GM21526 (cell line): ENCODE measurements at regions not wholly inside any gene's neighbourhood (a gene's known extent, or its start where the extent isn't known, plus 50 kb on each side); places are given as distances from the start of the nearest gene placed in this dataset.
"Not testable (repeated sequence)": the region's sequence is repeated elsewhere in the genome, so short reads cannot be mapped to it uniquely, and the experiment has no call there.

Source experiments
- ATAC-seq: cut with Tn5 transposase; IDR thresholded peaks from one replicate; pipeline ENCODE4 v1.9.1; 2021; ENCODE audit warnings: moderate library complexity; ENCODE audit not compliant: unreplicated experiment, low FRiP score

- ATAC-seq, result no peak
Observed at GRCh38 chr3:81375921-81376320, 385.5 kb downstream of the GBE1 start.

DNA sequence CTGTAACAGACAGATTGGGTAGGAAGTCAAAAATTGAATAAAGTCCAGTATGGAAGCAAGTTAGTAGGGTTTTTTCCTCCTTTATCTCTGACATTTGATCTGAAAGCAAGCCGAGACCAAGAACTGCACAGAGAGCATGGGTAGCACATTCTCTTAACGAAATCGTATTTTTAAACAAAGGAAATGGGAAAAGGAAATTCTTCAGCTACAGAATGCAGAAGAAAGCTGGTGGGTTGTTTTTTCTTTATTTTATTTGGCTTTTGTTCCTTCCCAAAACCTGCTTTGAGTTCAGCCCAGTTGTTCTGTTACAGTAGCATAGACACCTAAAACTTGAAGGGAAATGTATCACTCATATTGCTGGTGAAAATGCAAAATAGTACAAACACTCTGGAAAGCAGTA lies 397.0 kb downstream of the GBE1 start:
- no peak for ATAC-seq

DNA sequence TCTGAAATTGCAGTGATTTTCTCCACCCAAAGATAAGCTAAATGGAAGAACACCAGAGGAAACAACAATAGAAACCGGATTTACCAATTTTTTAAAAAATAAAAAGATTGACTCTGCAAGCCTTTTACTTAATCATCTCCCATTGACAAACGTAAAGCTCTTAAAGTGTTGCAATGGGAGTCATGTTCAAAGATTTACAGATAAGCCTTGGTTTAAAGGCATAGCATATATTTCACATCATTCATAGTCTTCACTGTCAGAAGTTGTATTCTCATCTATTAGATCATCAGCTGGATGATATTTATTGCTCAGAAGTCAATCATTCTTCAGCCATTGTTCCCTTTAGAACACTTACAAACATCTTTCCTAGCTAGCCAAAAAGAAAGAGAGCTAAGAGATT lies 397.6 kb downstream of the GBE1 start:
- no peak for ATAC-seq

GRCh38 chr3:81354119-81354518 lies 407.3 kb downstream of the GBE1 start:
- ATAC-seq, result no peak

GRCh38 chr3:81352867-81353266 lies 408.6 kb downstream of the GBE1 start:
- no peak for ATAC-seq

GRCh38 chr3:81349816-81350340 lies 411.6 kb downstream of the GBE1 start:
- no peak for ATAC-seq

- ATAC-seq, result peak; percentile 92
Observed at GRCh38 chr3:81339040-81339845, 422.2 kb downstream of the GBE1 start.

DNA sequence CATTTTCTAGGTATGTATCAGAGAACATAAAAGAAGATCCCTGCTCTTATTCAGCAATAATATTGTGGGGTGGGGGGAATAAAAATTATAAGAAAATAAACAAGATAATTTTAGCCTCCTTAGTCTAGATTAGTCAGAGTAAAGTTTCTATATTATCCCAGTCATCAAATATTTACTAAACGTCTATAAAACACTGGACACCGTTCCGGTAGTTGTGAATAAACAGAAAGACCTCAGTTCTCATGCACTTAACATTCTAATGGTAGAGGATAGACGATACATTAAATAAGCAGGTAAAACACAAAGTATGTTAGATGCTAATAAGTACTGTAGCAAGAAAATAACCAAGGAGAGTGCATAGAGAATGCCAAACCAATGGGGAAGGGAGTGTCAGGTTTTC lies 425.0 kb downstream of the GBE1 start:
- no peak for ATAC-seq

- not testable (repeated sequence) for ATAC-seq
Observed at GRCh38 chr3:81329835-81330234, 431.6 kb downstream of the GBE1 start.

DNA sequence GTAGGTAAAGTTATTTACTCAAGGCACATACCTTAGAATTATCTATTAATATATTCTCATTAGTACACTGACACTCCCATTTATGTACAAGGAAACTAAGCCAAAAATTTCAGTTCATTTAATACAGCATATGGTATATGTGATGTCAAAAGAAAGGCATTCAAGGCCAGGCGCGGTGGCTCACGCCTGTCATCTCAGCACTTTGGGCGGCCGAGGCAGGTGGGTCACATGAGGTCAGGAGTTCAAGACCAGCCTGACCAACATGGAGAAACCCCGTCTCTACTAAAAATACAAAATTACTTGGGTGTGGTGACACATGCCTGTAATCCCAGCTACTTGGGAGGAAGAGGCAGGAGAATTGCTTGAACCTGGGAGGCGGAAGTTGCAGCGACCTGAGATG lies 435.2 kb downstream of the GBE1 start:
- ATAC-seq, result no peak

- ATAC-seq, result no peak
Observed at GRCh38 chr3:81320862-81321261, 440.6 kb downstream of the GBE1 start.

DNA sequence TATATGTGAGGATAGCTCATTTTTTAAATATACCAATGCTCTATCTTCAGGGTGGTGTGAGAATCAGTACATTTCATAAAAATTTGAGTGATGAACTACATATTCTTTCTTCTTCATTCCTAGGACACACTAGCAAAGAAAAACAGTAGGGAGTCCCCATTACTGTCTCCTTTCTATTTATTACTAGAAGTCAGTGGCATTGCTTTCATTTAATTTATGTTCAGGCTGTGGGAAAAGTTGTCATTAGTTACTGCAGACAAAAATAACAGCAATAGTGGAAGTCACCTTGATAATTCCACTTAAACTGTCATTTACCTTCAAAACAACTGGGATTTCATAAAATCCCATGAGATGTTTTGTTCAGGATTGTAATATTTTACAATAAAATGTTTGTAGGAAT lies 446.4 kb downstream of the GBE1 start:
- no peak for ATAC-seq

GRCh38 chr3:81311321-81311720 lies 450.1 kb downstream of the GBE1 start:
- no peak for ATAC-seq

- ATAC-seq, result no peak
Observed at GRCh38 chr3:81308306-81308705, 453.1 kb downstream of the GBE1 start.

DNA sequence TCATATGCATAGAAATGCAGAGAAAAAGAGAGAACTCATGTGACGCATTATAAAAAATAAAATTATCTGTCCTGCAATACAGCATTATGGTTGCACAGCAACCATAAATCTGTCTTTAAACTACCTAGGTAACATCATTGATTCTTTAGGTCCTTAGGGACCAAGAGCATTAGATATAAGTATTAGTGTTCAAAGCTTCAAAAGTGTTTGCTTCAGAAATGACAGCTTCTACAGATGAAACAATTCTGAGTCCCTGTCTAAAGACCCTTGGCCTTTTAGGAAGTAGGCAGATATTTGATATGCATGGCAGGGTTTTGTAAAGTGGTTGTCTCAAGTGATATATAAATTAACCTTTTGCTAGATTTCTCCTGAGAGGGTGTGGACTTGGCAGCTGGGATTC lies 454.2 kb downstream of the GBE1 start:
- ATAC-seq, result no peak

DNA sequence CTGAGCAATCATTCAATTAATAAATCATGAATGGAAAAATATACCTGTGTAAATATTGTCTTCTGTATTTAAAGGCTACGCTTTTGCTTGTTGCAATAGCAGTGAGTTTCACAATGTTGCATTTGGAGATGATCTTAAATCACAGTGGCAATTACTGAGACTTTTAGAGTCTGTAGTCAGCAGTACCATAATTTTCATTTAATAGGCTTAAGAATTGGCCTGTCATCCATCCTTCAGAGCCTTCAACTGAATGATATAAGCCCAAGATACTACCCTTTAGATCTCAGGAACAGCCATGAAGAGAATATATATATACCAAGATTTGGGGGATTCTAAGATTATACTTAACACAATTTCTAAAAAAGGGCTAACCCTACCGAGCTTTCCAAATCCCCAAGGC lies 458.1 kb downstream of the GBE1 start:
- ATAC-seq, result no peak

DNA sequence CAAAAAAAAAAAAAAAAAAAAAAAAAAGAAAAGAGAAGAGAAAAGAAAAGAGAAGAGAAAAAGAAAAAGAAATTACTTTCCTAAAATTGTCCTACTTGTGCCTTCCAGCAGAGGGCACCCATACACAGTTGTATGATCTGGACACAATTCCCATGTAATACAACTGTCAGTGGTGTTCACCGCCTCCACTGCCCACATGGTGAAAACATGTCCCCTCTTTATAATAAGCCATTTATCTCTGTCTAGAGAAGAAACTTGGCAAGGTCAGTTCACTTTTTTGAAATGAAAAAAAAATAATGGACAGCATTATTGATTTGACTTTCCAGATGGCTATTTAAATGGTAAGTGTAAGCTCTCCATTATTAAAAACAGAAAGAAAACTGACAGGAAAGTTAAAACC lies 459.4 kb downstream of the GBE1 start:
- peak; percentile 86 for ATAC-seq

- no peak for ATAC-seq
Observed at GRCh38 chr3:81301230-81301629, 460.2 kb downstream of the GBE1 start.

- ATAC-seq, result no peak
Observed at GRCh38 chr3:81300324-81300927, 461.0 kb downstream of the GBE1 start.

GRCh38 chr3:81299481-81299880 lies 462.0 kb downstream of the GBE1 start:
- ATAC-seq, result no peak

GRCh38 chr3:81295906-81296577 lies 465.4 kb downstream of the GBE1 start:
- no peak for ATAC-seq

DNA sequence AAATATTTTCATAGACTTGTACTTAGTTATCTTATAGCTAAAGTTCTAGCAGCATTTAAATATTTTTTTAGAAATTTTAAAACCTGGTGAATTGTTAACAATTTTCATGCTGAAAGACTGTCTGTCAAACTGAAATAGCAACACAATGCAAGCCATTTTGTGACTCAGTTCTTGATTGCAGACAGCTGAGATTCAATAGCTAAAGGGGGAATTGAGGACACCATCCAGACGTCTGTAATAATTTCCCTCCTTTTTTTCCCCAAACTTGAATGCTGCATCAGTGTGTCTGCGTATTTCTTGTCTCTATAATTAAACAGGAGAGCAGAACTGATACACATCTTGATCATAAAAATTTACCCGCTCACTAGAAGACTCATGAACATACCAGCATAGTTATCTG lies 468.3 kb downstream of the GBE1 start:
- ATAC-seq, result no peak
